GM12874 (cell line): ENCODE measurements at regions not wholly inside any gene's neighbourhood (a gene's known extent, or its start where the extent isn't known, plus 50 kb on each side); places are given as distances from the start of the nearest gene placed in this dataset.

Experiments used
- CTCF ChIP-seq: IDR thresholded peaks from 2 replicates; pipeline ENCODE4 v1.5.1; 2011; ENCODE audit warnings: low read depth, mild to moderate bottlenecking, control low read depth, low read length, moderate library complexity; ENCODE audit not compliant: insufficient read depth

- TF ChIP-seq CTCF: no peak
These were observed 110.1 kb upstream of the DPYD start for GRCh38 chr1:98030976-98031375.

GRCh38 chr1:98030483-98030882 is 109.6 kb upstream of the DPYD start:
- no peak for TF ChIP-seq CTCF

GRCh38 chr1:98028800-98029199 is 108.0 kb upstream of the DPYD start:
- no peak for TF ChIP-seq CTCF

- no peak for TF ChIP-seq CTCF
These were observed 106.4 kb upstream of the DPYD start for GRCh38 chr1:98027103-98027705.

GRCh38 chr1:98025858-98026257 is 105.0 kb upstream of the DPYD start:
- no peak for TF ChIP-seq CTCF

GRCh38 chr1:98021126-98021525 is 100.3 kb upstream of the DPYD start:
- TF ChIP-seq CTCF: no peak

GRCh38 chr1:98019747-98020146 is 98.9 kb upstream of the DPYD start:
- no peak for TF ChIP-seq CTCF

- no peak for TF ChIP-seq CTCF
These were observed 97.2 kb upstream of the DPYD start for GRCh38 chr1:98018074-98018473.
